K562 (cell line): ENCODE measurements at regions not wholly inside any gene's neighbourhood (a gene's known extent, or its start where the extent isn't known, plus 50 kb on each side); places are given as distances from the start of the nearest gene placed in this dataset.

Experiments used
- CTCFL ChIP-seq: IDR thresholded peaks from 2 replicates; pipeline ENCODE4 v1.6.1; 2011; ENCODE audit warnings: borderline replicate concordance, low read depth, mild to moderate bottlenecking, moderate library complexity, low read length; ENCODE audit not compliant: insufficient read depth, poor library complexity, severe bottlenecking
- HMGN3 ChIP-seq: IDR thresholded peaks from 2 replicates; pipeline ENCODE4 v1.6.1; 2011; ENCODE audit warnings: borderline replicate concordance, low read depth, mild to moderate bottlenecking, mixed read lengths, low read length; ENCODE audit not compliant: insufficient read length; ENCODE audit errors: extremely low read depth
- MCM7 ChIP-seq, 2 experiments: fragments of 450-650 bp; IDR thresholded peaks; 2 replicates each; pipeline ENCODE4 v1.6.1; 2016 to 2018
- MYC ChIP-seq, 2 experiments: fragments of 250-450 bp in 1 of 2; sonication (Bioruptor Pico) in 1 of 2; IDR thresholded peaks; 2 replicates each; pipeline versions ENCODE4 v1.5.1 to v1.6.1; 2012 to 2021; ENCODE audit warnings: low read depth in 2 of 2, borderline replicate concordance in 1 of 2, improper control_type of control experiment in 1 of 2, low read length in 1 of 2, mild to moderate bottlenecking in 1 of 2, moderate library complexity in 1 of 2
- NONO ChIP-seq, 2 experiments: fragments of 200-400 bp in 1 of 2; fragments of 450-650 bp in 1 of 2; formaldehyde crosslinking in 1 of 2; IDR thresholded peaks; 2 replicates each; pipeline ENCODE4 v1.6.1; 2017; ENCODE audit warnings: low read depth in 2 of 2, mild to moderate bottlenecking in 2 of 2, moderate library complexity in 2 of 2, low read length in 1 of 2
- RAD21 ChIP-seq, 2 experiments: fragments of 250-450 bp in 1 of 2; fragments of 450-650 bp in 1 of 2; sonication (Bioruptor Pico) in 1 of 2; formaldehyde crosslinking in 1 of 2; IDR thresholded peaks in 1 of 2; conservative IDR thresholded peaks in 1 of 2; 2 replicates each; pipeline versions ENCODE4 v1.4.0 to v1.8.0; 2020 to 2022; ENCODE audit warnings: mild to moderate bottlenecking in 2 of 2, moderate library complexity in 1 of 2
- SFPQ ChIP-seq: fragments of 200-400 bp; formaldehyde crosslinking; IDR thresholded peaks from 2 replicates; pipeline ENCODE4 v1.6.1; 2017; ENCODE audit warnings: mild to moderate bottlenecking, low read depth, low read length, moderate library complexity
- SMC3 ChIP-seq: conservative IDR thresholded peaks from 2 replicates; pipeline ENCODE4 v1.6.1; 2011; ENCODE audit warnings: low read depth, low read length, improper control_type of control experiment; ENCODE audit not compliant: insufficient read depth
- TFAM ChIP-seq: fragments of 250-450 bp; sonication (Bioruptor Pico); conservative IDR thresholded peaks from 2 replicates; pipeline ENCODE4 v1.5.0; 2021; ENCODE audit warnings: mild to moderate bottlenecking, moderate library complexity
- TRIM25 ChIP-seq: fragments of 450-650 bp; IDR thresholded peaks from 2 replicates; pipeline ENCODE4 v1.7.0; 2016; ENCODE audit warnings: borderline replicate concordance
- ZNF224 ChIP-seq: sonication (generic); formaldehyde crosslinking; IDR thresholded peaks from 2 replicates; pipeline ENCODE4 v1.8.0; 2022; ENCODE audit warnings: mild to moderate bottlenecking, missing genetic modification reagents
- ZSCAN32 ChIP-seq: fragments of 450-650 bp; formaldehyde crosslinking; IDR thresholded peaks from 2 replicates; pipeline ENCODE4 v1.4.0; 2020; ENCODE audit warnings: mild to moderate bottlenecking, moderate library complexity
- TF ChIP-seq, protein P1 (sequence below), 2 experiments: fragments of 450-650 bp; conservative IDR thresholded peaks; 2 replicates each; pipeline ENCODE4 v1.6.1; 2017; ENCODE audit warnings: mild to moderate bottlenecking in 2 of 2, moderate library complexity in 2 of 2

DNA sequence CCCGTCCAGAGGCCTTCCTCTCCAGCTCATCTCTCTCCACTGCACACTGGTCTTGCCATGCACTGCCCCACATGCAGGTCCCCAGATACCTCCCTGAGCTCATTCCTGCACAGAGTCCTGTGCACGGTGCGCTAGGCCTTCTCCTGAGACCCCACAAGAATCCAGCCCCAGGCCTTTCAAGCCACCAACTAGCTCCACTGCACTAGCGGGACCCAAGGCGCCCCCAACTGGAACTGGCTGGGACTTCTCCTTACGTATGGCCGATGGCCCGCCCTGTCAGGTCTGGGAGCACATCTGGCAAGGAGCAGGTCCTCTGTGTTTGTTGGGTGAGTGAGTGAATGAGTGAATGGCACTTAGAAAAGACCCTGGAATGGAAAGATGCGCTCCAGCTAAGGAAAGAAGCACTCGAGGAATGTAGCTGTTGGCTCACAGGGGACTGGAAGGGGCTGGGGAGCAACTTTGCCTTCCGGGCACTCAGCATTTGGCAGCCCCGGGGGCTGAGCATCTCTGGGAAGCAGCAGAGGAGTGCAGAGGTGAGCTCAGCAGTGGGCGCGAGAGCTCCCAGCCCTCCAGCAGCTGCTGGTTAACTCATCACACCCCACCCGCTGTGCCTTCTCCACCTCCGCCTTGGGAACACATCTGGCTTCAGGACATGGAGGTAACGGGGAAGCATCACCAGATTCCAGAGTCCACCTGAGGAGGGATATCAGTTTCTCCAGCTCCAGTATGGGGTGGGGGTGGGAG, 223.1 kb downstream of the GLI2 start (continued):
- TF ChIP-seq MYC (IDR thresholded peaks at IDR 0.05; ENCODE audit: low read depth, low read length) (no peak), MYC (CRISPR knock-in tag; IDR thresholded peaks at IDR 0.05; ENCODE audit: borderline replicate concordance, low read depth) (no peak), RAD21 (CRISPR knock-in tag; conservative IDR thresholded peaks at IDR 0.05 in 1 of 2, IDR thresholded peaks at IDR 0.05 in 1 of 2) (peak; percentile 22 to 50; a peak in 2 of 4 replicates), NONO (IDR thresholded peaks at IDR 0.05; ENCODE audit: low read depth in 2 of 2, low read length in 1 of 2) (no peak), SFPQ (no peak), TRIM25 (no peak), HMGN3 (no peak), TFAM (no peak), SMC3 (0 out of 2 replicates have a peak, but pooled peaks have one; percentile 17), MCM7 (IDR thresholded peaks at IDR 0.05) (no peak), ZNF224 (no peak), CTCFL (peak; percentile 61), ZSCAN32 (CRISPR knock-in tag) (no peak)
- TF ChIP-seq, protein P1, sequence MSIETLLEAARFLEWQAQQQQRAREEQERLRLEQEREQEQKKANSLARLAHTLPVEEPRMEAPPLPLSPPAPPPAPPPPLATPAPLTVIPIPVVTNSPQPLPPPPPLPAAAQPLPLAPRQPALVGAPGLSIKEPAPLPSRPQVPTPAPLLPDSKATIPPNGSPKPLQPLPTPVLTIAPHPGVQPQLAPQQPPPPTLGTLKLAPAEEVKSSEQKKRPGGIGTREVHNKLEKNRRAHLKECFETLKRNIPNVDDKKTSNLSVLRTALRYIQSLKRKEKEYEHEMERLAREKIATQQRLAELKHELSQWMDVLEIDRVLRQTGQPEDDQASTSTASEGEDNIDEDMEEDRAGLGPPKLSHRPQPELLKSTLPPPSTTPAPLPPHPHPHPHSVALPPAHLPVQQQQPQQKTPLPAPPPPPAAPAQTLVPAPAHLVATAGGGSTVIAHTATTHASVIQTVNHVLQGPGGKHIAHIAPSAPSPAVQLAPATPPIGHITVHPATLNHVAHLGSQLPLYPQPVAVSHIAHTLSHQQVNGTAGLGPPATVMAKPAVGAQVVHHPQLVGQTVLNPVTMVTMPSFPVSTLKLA (conservative IDR thresholded peaks at IDR 0.05), result no peak
